Right ventricle myocardium inferior (tissue), 1 donor: ENCODE measurements at regions not wholly inside any gene's neighbourhood (a gene's known extent, or its start where the extent isn't known, plus 50 kb on each side); places are given as distances from the start of the nearest gene placed in this dataset.
A peak's percentile ranks its signal among the peaks of the same experiment; 100 is the strongest.

Experiments used
- ATAC-seq: fragments of 200-7000 bp; cut with Tn5 transposase; one replicate; pipeline ENCODE4 v1.9.1; 2020; ENCODE audit warnings: mild to moderate bottlenecking, moderate library complexity
- DNase-seq: peaks from one replicate; pipeline ENCODE4 v3.0.0; 2021; ENCODE audit errors: missing footprints
- intact Hi-C: fragments of 100-400 bp; cut with DNase I; formaldehyde crosslinking; loops from one replicate; pipeline ENCODE4 v1.11.0; 2022
- donor health status: DM: no; HTN: yes; CAD: no; lungs with severe emphysema.

GRCh38 chr6:133583907-133584427, 304.9 kb upstream of the TCF21 start:
- ATAC-seq (no peak), DNase-seq (no peak)
- intact Hi-C loops = no loop called here

- intact Hi-C loops = no loop called here
- no peak for ATAC-seq
Observed at GRCh38 chr6:133584823-133585222, 304.1 kb upstream of the TCF21 start.

GRCh38 chr6:133585978-133586377, 302.9 kb upstream of the TCF21 start:
- intact Hi-C loops = no loop called here
- no peak for DNase-seq
- ATAC-seq = no peak

More at GRCh38 chr6:133584823-133585222, 304.1 kb upstream of the TCF21 start:
- DNase-seq = no peak

- intact Hi-C loops = no loop called here
- DNase-seq (no peak), ATAC-seq (no peak)
Observed at GRCh38 chr6:133587546-133588160, 301.3 kb upstream of the TCF21 start.

- ATAC-seq = no peak
- intact Hi-C loops = no loop called here
- no peak for DNase-seq
Observed at GRCh38 chr6:133590196-133590595, 298.7 kb upstream of the TCF21 start.

- ATAC-seq (no peak), DNase-seq (no peak)
- intact Hi-C loops = no loop called here
Observed at GRCh38 chr6:133590814-133591213, 298.1 kb upstream of the TCF21 start.

GRCh38 chr6:133591275-133591674, 297.6 kb upstream of the TCF21 start:
- intact Hi-C loops = no loop called here
- ATAC-seq = no peak
- no peak for DNase-seq

GRCh38 chr6:133594652-133595110, 294.2 kb upstream of the TCF21 start:
- intact Hi-C loops = no loop called here
- no peak for DNase-seq
- ATAC-seq = no peak

GRCh38 chr6:133595111-133595761, 293.7 kb upstream of the TCF21 start:
- no peak for ATAC-seq
- intact Hi-C loops = no loop called here
- no peak for DNase-seq

GRCh38 chr6:133606852-133607251, 282.1 kb upstream of the TCF21 start:
- DNase-seq = no peak
- intact Hi-C loops = no loop called here
- ATAC-seq = no peak

GRCh38 chr6:133608620-133609019, 280.3 kb upstream of the TCF21 start:
- ATAC-seq = no peak
- intact Hi-C loops = no loop called here

GRCh38 chr6:133609415-133610226, 279.3 kb upstream of the TCF21 start:
- DNase-seq (no peak), ATAC-seq (no peak)
- intact Hi-C loops = no loop called here

More at GRCh38 chr6:133608620-133609019, 280.3 kb upstream of the TCF21 start:
- DNase-seq = no peak

GRCh38 chr6:133610227-133610840, 278.6 kb upstream of the TCF21 start:
- no peak for ATAC-seq
- no peak for DNase-seq
- intact Hi-C loops = no loop called here

- no peak for DNase-seq
- ATAC-seq = peak; percentile 91
Observed at GRCh38 chr6:133610971-133611370, 277.9 kb upstream of the TCF21 start.

GRCh38 chr6:133612459-133612858, 276.5 kb upstream of the TCF21 start:
- no peak for ATAC-seq
- intact Hi-C loops = no loop called here
- DNase-seq = no peak

More at GRCh38 chr6:133610971-133611370, 277.9 kb upstream of the TCF21 start:
- intact Hi-C loops = no loop called here

GRCh38 chr6:133613211-133613610, 275.7 kb upstream of the TCF21 start:
- DNase-seq (no peak), ATAC-seq (no peak)
- intact Hi-C loops = no loop called here

- intact Hi-C loops = no loop called here
- no peak for ATAC-seq
- DNase-seq = no peak
Observed at GRCh38 chr6:133621751-133622150, 267.2 kb upstream of the TCF21 start.

- no peak for DNase-seq
- intact Hi-C loops = no loop called here
- ATAC-seq = peak; percentile 60
Observed at GRCh38 chr6:133623065-133623464, 265.8 kb upstream of the TCF21 start.

GRCh38 chr6:133623621-133624020, 265.3 kb upstream of the TCF21 start:
- ATAC-seq (no peak), DNase-seq (no peak)
- intact Hi-C loops = no loop called here
